CD4-positive, alpha-beta T cell treated with Interleukin-4 for 4 hours (primary cell): ENCODE measurements at regions not wholly inside any gene's neighbourhood (a gene's known extent, or its start where the extent isn't known, plus 50 kb on each side); places are given as distances from the start of the nearest gene placed in this dataset.
"Not testable (repeated sequence)": the region's sequence is repeated elsewhere in the genome, so short reads cannot be mapped to it uniquely, and the experiment has no call there.

Experiments
- DNase-seq: peaks from one replicate; pipeline ENCODE4 v3.0.0-alpha.2; 2020

DNA sequence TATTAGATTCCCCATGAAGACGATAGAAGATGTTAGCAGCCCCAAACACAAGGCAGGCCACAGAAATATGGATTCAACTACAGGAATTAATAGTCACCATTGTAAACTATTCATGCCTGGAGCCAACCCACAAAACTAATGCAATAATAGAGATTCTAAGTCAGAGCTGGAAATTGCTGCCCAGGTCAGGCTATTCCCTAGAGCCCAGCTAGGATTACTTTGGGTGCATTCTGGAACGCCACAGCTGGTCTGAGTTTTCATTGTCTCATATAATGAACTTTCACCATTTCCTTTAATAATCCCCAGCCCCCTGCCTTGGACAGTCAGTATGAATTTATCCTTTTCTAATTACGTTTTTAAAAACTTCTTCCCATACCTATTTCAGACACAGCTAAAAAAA lies 252.6 kb downstream of the PAPSS1 start:
- no peak for DNase-seq

DNA sequence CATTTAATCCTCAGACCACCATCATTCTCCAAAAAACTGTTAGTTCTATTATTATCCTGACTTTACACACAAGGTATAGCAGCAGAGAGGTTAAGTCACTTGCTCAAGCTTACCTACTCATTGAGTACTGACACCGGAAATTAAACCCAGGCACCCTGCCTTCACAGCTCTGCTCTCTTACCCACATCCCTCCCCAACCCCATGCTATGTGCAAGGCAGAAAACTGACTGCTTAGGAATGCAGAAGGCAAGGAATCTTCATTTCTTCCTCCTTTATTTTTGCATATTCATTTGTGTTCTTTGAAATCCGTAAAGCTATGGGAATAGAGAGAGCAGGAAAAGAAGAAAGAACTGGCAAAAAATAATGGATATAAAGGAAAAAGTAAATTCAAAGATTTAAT lies 261.8 kb downstream of the PAPSS1 start:
- no peak for DNase-seq

DNA sequence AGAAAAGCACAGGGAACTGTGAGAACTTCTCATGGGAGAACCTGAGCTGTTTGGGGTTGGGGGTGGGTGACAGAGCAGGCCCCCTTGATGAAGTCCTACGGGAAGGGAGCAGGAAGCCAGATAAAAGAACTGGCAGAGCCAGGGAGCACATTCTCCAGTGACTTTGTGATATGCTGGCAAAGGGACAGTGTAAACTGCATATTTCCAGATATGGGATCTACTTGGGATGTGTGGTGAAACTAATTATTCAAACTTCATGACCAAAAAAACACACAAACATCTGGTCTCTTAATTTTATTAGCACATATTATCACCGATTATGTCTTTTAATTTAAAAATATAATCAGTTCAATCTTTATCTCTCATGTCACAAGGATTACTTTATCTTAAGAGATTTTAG lies 266.0 kb downstream of the PAPSS1 start:
- DNase-seq: no peak

DNA sequence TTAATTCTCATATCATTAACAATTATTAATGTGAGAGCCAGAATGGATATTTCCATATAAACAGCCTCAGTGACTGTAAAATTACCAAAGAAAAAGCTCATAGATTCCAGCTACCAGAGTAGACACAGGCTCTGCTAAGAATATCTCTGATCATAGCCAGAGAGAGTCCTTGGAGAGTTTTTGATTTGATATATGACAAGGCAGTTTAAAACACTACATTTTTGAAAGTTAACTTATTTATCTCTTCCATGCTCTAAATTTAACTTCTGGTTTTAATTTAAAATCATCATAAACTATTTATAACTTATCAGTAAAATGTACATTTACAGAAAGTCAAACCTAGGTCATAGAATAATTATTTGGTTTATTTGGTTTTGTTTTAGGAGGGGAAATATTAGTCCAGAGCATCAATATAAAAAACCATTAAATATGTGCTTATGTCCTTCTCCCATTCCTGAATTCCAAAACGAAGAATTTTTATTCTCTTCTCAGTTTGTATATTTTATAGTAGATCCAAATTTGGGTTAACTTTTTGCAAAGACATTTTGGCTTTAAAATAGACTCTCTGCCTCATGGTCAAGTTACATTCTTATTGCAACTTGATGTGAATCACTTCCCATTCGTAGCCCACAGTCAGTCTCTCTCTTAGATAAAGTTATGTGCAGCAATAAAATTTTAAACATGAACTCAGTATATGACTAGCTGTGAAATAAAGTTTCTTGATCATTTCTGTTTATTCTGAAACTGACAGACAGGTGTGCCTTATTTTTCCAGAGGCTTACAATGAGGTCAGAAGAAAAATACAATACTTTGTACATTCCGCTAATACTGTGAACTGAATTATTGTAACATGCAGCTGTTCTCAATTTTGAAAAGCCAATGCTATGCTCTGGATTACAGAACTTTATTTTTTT lies 267.1 kb downstream of the PAPSS1 start:
- no peak for DNase-seq

DNA sequence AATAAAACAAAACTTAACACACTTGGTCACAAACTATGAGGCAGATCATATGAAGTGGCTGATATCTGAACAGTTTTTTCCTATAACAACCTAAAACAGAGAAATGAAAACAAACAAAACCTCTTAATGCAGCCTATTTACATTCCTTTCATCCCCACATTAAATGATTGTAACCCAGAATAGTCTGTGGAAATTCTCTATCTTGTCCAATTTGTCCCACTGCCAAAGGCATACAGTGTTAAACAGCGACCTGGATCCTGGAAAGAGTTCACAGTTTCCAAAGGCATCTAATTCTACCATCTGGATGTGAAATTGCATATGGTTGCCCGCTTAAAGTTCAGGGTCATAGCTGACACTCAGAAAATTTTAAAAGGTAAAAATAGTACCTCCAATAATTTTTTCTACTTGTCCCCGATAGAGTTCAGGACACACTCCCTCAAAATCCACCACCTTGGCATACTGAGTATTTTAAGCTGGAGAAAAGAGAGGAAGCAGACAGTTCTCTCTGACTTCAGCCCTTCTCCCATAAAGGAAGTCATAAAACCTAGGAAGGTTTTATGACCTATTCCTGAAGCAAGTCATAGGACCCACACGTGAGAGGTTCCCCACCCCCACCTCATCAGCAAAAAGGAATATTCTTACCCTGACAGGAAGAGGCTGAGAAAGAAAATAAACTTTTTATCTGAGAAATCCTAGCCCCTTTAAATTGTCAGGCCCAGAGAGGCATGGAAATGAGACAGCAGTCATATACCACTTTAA lies 270.2 kb downstream of the PAPSS1 start:
- no peak for DNase-seq

DNA sequence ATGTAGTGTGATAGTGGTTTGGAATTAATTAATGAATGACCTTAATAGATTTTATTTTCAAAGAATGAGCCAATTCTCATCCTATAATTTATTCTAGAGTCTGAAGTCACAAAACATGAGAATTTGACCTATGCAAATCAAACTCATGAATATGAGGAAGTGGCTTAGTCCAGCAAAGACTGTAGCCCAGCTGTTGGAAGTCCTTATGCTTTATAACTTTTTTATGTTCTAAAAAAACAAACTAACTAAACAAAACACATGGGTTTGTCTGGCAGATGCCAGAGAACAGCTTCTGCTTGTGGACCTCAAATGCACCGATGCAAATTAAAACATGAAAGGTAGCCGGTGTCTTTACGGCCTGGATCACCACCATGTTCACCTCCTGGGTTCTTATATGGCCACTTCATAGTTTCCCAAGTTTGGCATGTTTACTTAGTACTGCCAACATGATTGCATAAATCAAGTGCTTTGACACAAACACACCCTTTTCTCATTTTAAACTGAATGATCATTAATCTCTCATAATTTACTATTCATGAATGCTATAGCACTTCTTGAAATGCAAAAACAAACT lies 277.4 kb downstream of the PAPSS1 start:
- no peak for DNase-seq

DNA sequence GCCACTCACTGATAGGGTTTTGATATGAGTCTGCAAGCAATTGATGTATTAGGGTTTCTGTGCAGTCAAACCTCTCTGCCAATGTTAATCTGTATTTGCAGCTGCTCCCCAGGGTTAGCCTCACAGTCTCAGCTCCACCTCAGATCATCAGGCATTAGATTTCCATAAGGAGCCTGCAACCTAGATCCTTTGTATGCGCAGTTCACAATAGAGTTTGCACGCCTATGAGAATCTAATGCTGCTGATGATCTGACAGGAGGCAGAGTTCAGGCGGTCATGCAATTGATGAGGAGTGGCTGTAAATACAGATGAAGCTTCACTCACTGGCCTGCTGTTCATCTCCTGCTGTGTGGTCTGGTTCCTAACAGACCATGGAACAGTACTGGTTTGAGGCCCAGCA lies 280.6 kb downstream of the PAPSS1 start:
- no peak for DNase-seq

DNA sequence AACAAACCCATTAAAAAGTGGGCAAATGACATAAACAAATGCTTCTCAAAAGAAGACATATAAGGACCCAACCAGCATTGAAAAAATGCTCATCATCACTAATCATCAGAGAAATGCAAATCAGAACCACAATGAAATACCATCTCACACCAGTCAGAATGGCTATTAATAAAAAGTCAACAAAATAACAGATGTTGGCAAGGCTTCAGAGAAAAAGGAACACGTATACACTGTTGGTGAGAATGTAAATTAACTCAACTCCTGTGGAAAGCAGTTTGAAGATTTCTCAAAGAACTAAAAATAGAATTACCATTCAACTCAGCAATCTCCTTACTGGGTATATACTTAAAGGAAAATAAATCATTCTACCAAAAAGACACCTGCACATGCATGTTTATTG lies 283.6 kb downstream of the PAPSS1 start:
- DNase-seq: not testable (repeated sequence)

DNA sequence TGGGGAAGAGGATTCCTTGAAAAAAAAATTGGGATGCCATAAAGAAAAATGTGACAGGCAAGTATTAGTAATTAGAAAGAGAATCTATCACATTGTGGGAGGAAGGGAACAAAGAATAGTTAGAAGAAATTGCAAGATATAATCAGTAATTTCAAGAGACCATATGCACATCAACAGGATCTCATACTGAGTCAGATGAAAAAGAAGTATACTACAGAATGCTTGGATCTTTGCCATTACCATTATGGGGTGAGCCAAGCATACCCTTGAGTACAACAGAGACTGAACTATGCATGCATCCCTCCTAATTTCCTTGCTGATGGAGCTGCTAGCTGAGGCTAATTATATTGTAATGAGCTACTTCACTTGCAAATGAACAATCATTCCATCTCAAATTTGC lies 287.6 kb downstream of the PAPSS1 start:
- no peak for DNase-seq

DNA sequence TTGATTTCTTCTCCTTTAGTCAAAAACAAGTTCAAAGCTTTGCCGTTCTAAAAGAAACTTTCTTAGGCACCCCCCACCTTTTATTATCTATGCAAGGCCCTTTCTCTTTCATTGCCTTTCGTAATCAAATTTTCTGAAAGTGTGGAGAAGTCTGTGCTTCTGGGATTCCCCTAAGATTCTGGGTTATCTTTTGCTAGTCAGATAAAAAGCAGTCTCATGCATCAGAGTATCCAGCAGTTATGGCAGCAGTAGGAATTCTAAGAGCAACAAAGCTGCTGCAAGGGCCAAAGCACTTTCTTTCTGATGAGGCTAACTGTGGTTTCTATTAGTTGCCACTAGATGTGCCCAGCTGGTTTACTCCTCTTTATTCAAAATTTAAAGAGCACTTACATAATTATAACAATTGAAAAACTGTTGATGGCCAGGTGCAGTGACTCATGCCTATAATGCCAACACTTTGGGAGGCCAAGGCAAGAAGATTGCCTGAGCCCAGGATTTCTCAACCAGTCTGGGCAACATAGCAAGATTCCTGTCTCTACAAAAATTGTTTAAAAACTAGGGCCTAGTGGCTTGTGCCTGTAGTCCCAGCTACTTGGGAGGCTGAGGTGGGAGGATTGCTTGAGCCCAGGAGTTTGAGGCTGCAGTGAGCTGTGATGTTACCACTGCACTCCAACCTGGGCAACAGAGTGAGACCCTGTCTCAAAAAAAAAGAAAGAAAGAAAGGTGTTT lies 296.2 kb downstream of the PAPSS1 start:
- DNase-seq: no peak

DNA sequence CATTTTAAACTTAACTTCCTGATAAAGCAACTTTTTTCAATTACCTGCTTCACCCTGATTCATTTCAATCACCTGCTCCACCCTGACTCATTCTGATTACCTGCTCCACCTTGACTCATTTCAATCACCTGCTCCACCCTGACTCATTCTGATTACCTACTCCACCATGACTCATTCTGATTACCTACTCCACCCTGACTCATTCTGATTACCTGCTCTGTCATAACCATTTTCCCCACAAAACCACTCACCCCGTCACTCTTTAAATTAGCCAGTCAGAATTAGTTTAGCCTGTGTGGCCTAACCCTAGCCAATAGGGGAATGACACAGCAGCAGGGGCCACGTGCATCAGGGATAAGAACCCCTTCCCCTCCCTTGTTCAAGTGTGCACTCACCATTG lies 300.5 kb downstream of the PAPSS1 start:
- not testable (repeated sequence) for DNase-seq

DNA sequence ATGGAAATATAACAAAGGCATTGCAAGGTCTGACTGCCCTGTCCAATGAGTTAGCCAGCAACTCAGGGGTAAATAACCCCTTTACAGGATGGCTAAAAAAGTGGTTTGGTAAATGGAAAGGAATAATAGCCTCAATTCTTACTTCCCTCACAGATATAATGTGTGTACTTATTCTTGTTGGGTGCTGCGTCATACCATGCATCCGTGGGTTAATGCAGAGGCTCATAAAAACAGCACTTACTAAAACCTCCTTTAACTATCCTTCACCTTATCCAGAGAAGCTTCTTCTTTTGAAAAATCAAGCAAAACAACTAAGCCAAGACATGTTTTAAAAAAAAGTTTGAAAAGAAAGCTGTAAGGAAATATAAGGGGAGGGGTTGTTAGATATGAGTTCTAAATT lies 301.0 kb downstream of the PAPSS1 start:
- DNase-seq: no peak

DNA sequence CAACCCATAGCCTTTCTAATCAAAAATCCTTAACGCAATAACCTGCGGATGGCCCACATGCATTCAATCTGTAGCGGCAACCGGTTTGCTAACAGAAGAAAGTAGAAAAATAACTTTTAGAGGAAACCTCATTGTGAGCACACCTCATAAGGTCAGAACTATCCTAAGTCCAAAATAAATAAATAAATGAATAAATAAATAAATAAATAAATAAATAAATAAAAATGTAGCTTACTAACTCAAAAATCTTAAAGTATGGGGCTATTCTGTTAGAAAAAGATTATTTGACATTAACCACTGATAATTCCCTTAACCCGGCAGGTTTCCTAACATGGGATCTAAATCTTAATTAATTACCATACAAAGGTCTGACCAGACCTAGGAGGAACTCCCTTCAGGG lies 304.5 kb downstream of the PAPSS1 start:
- not testable (repeated sequence) for DNase-seq

DNA sequence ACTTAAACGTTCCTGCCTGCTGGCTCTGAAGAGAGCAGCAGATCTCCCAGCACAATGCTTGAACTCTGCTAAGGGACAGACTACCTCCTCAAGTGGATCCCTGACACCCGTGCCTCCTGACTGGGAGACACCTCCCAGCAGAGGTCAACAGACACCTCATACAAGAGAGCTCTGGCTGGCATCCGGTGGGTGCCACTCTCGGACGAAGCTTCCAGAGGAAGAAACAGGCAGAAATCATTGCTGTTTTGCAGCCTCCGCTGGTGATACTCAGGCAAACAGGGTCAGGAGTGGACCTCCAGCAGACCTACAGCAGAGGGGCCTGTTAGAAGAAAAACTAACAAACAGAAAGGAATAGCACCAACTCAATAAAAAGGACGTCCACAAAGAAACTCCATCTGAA lies 310.2 kb downstream of the PAPSS1 start:
- not testable (repeated sequence) for DNase-seq

DNA sequence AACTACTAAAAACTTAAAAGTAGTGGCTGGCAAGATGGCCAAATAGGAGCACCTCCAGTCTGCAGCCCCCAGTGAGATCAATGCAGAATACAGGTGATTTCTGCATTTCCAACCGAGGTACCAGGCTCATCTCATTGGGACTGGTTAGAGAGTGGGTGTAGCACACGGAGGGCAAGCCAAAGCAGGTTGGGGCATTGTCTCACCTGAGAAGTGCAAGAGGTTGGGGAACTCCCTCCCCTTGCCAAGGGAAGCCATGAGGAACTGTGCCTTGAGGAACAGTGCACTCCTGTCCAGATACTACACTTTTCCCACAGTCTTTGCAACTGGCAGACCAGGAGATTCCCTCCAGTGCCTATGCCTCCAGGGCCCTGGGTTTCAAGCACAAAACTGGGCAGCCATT lies 311.1 kb downstream of the PAPSS1 start:
- no peak for DNase-seq

DNA sequence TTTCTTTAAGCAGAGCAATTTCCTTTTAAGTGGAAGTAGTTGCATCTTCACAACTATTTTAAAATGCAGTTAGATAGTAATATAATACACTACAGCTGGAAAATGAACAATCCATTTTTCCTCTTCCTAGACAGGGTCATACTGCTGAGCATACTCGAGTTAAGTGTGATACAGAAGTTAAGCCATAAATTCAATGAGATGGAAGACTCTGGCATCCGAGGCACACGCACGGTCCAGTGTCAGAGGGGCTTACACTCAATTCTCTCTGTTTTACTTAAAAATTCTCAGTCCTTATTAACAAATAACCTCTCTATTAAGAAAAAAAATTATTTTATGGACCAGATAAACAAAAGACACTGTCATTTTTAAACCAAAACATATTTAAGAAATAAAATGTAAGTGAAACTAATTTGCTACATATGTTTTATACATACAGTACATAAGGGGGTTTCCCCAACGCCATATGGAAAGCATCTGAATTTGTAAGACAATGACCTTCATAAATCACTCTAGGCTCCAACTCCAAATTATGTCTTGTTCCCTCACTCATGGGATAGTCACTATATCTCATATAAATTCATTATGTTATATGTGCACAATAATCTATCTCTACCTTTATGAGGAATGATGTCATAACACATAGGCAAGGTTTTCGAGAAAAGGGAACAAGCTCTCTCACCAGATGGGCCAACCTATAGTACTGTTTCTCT lies 315.3 kb downstream of the PAPSS1 start:
- DNase-seq: no peak

DNA sequence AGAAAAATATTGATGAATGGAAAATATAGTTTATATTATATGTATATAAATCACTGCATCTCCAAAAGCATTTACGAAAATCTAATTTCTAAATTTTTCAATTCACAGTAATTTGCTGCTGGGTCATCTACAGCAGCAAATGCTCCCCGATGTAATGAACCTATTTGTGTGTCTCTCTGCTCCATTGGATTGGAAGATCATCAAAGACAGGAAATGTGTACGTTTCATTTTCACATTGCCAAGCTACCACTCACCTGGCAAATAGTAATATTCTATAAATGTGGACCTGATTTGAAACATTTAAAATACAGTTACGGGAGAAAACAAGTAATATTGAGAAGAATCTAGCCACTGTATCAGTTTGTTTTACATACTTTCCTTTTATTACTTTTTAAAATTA lies 317.7 kb downstream of the PAPSS1 start:
- no peak for DNase-seq

DNA sequence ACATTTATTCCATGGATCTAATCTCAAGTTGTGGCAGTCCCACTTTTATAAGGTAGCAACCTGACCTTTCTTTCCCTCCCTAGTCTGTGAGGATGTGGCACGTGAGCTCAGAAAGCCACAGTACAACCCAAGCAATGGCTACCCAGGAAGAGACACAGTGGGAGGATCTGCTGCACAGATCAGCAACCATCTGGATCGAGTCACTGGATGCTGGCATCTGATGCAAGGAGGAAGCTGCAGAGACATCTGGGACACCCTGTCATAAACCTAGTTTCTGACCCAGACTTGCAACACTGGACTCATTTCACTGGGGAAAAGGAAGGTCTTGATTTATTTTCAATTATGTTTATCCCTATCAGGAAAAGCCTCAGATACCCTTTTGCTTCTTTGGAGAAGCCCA lies 327.1 kb downstream of the PAPSS1 start:
- no peak for DNase-seq

DNA sequence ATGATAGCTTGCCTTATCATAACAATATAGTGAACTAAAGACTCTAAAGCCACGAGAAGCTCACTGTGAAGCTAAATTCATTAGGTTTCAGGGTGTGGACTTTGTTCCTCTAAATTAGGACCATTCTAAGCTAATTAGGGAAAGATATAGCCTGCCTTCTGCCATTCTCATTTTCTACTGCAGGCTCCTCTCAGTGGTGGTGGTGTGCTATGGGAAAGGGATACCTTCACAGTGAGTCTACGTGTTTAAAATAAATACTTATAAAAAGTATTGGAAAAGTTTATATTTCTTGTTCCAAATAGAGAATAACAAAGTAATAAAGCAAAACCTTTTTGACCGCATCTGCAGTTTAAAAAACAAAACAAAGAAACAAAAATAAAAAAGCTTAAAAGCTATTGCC lies 327.7 kb downstream of the PAPSS1 start:
- no peak for DNase-seq

DNA sequence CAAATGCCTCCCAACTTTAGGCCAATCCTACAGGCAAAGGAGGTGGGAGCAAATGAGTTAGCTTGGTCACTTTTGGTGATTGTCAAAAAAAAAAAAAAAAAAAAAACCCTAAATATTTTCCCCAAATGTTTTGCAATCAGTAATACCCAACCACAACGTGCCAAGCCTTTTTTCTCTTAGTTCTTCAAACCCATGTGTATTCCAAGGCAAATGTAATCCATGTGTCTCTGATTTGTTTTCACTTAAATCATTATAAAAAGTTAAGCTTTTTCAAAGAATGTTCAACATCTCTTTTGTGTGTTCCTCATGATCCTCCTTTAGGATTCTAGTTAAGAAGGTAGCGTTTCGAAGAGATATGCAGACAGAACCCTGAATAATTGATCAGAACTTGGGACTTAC lies 328.4 kb downstream of the PAPSS1 start:
- no peak for DNase-seq

DNA sequence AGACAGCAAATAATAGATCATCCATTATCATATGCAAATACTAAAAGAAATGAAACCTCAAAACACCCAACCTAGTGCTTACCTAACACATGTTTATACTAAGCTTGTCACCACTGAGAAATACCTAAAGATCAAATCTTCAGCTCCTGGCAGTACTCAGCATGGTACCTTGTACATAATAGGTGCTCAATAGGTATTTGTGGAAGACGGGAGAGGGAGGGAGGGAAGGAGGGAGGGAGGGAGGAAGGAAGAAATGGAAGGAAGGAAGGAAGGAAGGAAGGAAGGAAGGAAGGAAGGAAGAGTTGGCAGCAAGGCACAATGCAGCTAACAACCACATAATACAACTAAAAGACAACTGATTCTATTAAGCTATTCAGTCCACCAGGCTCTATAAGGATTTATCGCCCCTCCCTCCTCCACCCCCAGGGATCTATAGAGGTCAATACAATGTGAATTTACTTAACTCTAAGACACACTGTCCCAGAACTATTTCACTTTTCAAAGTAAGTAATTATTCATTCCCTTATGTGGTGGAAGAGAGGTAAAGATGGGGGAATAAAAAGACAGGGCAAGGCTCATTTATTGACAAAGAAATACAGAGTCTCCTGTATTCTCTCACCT lies 328.9 kb downstream of the PAPSS1 start:
- no peak for DNase-seq

DNA sequence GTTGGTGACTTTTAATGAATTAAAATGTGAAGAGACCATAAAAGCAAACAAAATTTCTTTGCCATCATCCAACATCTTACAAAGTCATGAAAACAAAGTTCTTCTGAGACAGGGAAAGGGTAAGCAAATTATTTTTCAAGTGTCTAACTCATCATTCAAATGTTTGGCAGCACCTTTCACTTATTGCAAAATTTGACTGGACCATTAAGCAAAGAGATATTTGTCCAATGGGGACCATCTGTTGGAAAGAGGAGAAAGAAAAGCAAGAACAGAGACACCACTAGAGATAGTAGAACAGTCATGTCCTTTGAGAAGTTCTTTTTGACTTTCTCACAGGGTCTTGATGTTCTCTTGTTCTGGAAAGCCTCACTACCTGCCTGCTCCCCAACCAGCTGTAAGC lies 330.1 kb downstream of the PAPSS1 start:
- DNase-seq: no peak
